CD14-positive monocyte (primary cell): ENCODE measurements at regions not wholly inside any gene's neighbourhood (a gene's known extent, or its start where the extent isn't known, plus 50 kb on each side); places are given as distances from the start of the nearest gene placed in this dataset.

Experiments used
- DNase-seq, 3 donors: peaks; one replicate each; pipeline ENCODE4 v3.0.0-alpha.2; 2011 to 2022
- H2AFZ ChIP-seq: 2 replicates; pipeline ENCODE4 v1.6.0; 2012; ENCODE audit warnings: mild to moderate bottlenecking, low read depth, low read length, inconsistent platforms; ENCODE audit not compliant: insufficient read depth, poor library complexity, severe bottlenecking
- H3K27ac ChIP-seq, 2 donors: 1 replicate in 1 of 2; 2 replicates in 1 of 2; pipeline ENCODE4 v1.5.1; 2012 to 2013; ENCODE audit warnings: low read length in 2 of 2, control low read depth in 1 of 2, inconsistent platforms in 1 of 2, low read depth in 1 of 2, mild to moderate bottlenecking in 1 of 2
- H3K27me3 ChIP-seq, 2 donors: one replicate each; pipeline versions ENCODE4 v1.6.0 to v1.6.1; 2011 to 2013; ENCODE audit warnings: low read length in 2 of 2; ENCODE audit not compliant: control insufficient read depth in 2 of 2, insufficient read depth in 2 of 2
- H3K36me3 ChIP-seq, 2 donors: replicated peaks in 1 of 2; 1 replicate in 1 of 2; 2 replicates in 1 of 2; pipeline versions ENCODE4 v1.5.1 to v1.6.1; 2012 to 2013; ENCODE audit warnings: low read length in 2 of 2, control low read depth in 1 of 2, inconsistent platforms in 1 of 2, mild to moderate bottlenecking in 1 of 2; ENCODE audit not compliant: insufficient read depth in 2 of 2, control insufficient read depth in 1 of 2
- H3K4me1 ChIP-seq, 2 donors: 1 replicate in 1 of 2; 2 replicates in 1 of 2; pipeline versions ENCODE4 v1.5.1 to v1.6.1; 2012 to 2013; ENCODE audit warnings: low read length in 2 of 2, control low read depth in 1 of 2, inconsistent platforms in 1 of 2, mild to moderate bottlenecking in 1 of 2, moderate library complexity in 1 of 2; ENCODE audit not compliant: insufficient read depth in 2 of 2, control insufficient read depth in 1 of 2
- H3K4me2 ChIP-seq: replicated peaks from 2 replicates; pipeline ENCODE3; 2012; ENCODE audit warnings: low read length, moderate library complexity, mild to moderate bottlenecking; ENCODE audit not compliant: poor library complexity, severe bottlenecking; ENCODE audit errors: extremely low read depth
- H3K4me3 ChIP-seq, 3 experiments: fragments of 200-600 bp in 1 of 3; sonication (generic) in 1 of 3; replicated peaks in 1 of 3; 1 replicate in 2 of 3; 2 replicates in 1 of 3; pipeline ENCODE4 v1.5.1; 2011 to 2013; ENCODE audit warnings: low read length in 3 of 3, mild to moderate bottlenecking in 3 of 3, control low read depth in 2 of 3, low read depth in 2 of 3, inconsistent platforms in 1 of 3, moderate library complexity in 1 of 3
- H3K79me2 ChIP-seq: 2 replicates; pipeline ENCODE4 v1.6.0; 2012; ENCODE audit warnings: mild to moderate bottlenecking, control low read depth, inconsistent platforms, low read length, moderate library complexity; ENCODE audit not compliant: insufficient read depth
- H3K9ac ChIP-seq: 2 replicates; pipeline ENCODE4 v1.6.0; 2017; ENCODE audit warnings: low read length, mild to moderate bottlenecking; ENCODE audit not compliant: insufficient read depth, poor library complexity, severe bottlenecking
- H3K9me3 ChIP-seq, 2 donors: replicated peaks in 1 of 2; 1 replicate in 1 of 2; 2 replicates in 1 of 2; pipeline versions ENCODE4 v1.5.1 to v1.6.1; 2012 to 2013; ENCODE audit warnings: low read length in 2 of 2, control low read depth in 1 of 2; ENCODE audit not compliant: control insufficient read depth in 1 of 2, insufficient read depth in 1 of 2
- H4K20me1 ChIP-seq: 2 replicates; pipeline ENCODE4 v1.6.0; 2012; ENCODE audit warnings: mild to moderate bottlenecking, low read length, control low read depth, moderate library complexity; ENCODE audit not compliant: insufficient read depth
- H3K27ac Mint-ChIP-seq, 7 donors: one replicate each; pipeline ENCODE4 v1.8.0; 2020; ENCODE audit warnings: mild to moderate bottlenecking in 7 of 7, mixed read lengths in 7 of 7, moderate library complexity in 6 of 7, inconsistent platforms in 2 of 7
- H3K27me3 Mint-ChIP-seq, 3 donors: one replicate each; pipeline ENCODE4 v1.8.0; 2021 to 2022; ENCODE audit warnings: low read depth in 3 of 3, mild to moderate bottlenecking in 3 of 3, mixed read lengths in 3 of 3, moderate library complexity in 3 of 3, inconsistent platforms in 1 of 3
- H3K36me3 Mint-ChIP-seq, 2 donors: one replicate each; pipeline ENCODE4 v1.8.0; 2020; ENCODE audit warnings: mixed read lengths in 2 of 2, inconsistent platforms in 1 of 2, mild to moderate bottlenecking in 1 of 2
- H3K4me1 Mint-ChIP-seq: one replicate; pipeline ENCODE4 v1.8.0; 2020; ENCODE audit warnings: mild to moderate bottlenecking, mixed read lengths
- H3K4me3 Mint-ChIP-seq, 2 donors: one replicate each; pipeline ENCODE4 v1.8.0; 2020; ENCODE audit warnings: mild to moderate bottlenecking in 2 of 2, mixed read lengths in 2 of 2, moderate library complexity in 1 of 2
- H3K9me3 Mint-ChIP-seq, 7 donors: one replicate each; pipeline ENCODE4 v1.8.0; 2020 to 2022; ENCODE audit warnings: mixed read lengths in 7 of 7, mild to moderate bottlenecking in 6 of 7, moderate library complexity in 6 of 7, inconsistent platforms in 2 of 7
- CTCF ChIP-seq: fragments of 200-600 bp; IDR thresholded peaks from one replicate; pipeline ENCODE4 v1.8.0; 2022; ENCODE audit warnings: antibody characterized with exemption, mild to moderate bottlenecking
- WGBS: methylation state at CpG from one replicate; pipeline ENCODE4 v1.1.5; 2013; ENCODE audit warnings: missing lambda C conversion rate; ENCODE audit not compliant: insufficient coverage; 5-methylcytosine and 5-hydroxymethylcytosine counted together
- intact Hi-C, 2 donors: fragments of 100-400 bp; cut with micrococcal nuclease; formaldehyde crosslinking; loops; one replicate each; pipeline versions ENCODE4 v1.15.0 to v1.15.1; 2023

- Histone ChIP-seq H3K4me3 (no peak overlapping the region), H3K4me2 (no peak overlapping the region), H3K79me2 (no peaks in the 10 kb centered on the region), H3K9me3 (peaks cover 0 to 1% of the 10 kb centered on the region in 2 donors), H3K36me3 (no peaks in the 10 kb centered on the region), H2AFZ (no peak overlapping the region), H4K20me1 (no peaks in the 10 kb centered on the region), H3K27me3 (no peaks in the 10 kb centered on the region), H3K27ac (no peak overlapping the region), H3K4me1 (no peaks in the 10 kb centered on the region), H3K9ac (no peak overlapping the region)
- TF ChIP-seq CTCF: no peak
- H3K4me1 Mint-ChIP-seq: no peaks in the 10 kb centered on the region
- 86% methylated on average over 12 of the region's 13 CpGs for WGBS
- intact Hi-C loops: no loop called here
- peaks cover 0 to 2% (median 2%) of the 10 kb centered on the region in 3 donors for H3K27me3 Mint-ChIP-seq
- H3K9me3 Mint-ChIP-seq: peaks cover 0 to 13% (median 2%) of the 10 kb centered on the region in 7 donors
- H3K4me3 Mint-ChIP-seq: no peak overlapping the region
- DNase-seq: no peak
- no peak overlapping the region for H3K27ac Mint-ChIP-seq
- no peaks in the 10 kb centered on the region for H3K36me3 Mint-ChIP-seq
These were observed 1508.9 kb downstream of the BRD1 start for GRCh38 chr22:48318575-48319320.

GRCh38 chr22:48318173-48318572 lies 1509.5 kb downstream of the BRD1 start:
- no peaks in the 10 kb centered on the region for H4K20me1 ChIP-seq
- no peak overlapping the region for H3K9ac ChIP-seq
- no peak for TF ChIP-seq CTCF
- Mint-ChIP-seq H3K9me3 (peaks cover 0 to 14% (median 2%) of the 10 kb centered on the region in 7 donors), H3K4me1 (no peaks in the 10 kb centered on the region), H3K27ac (no peak overlapping the region), H3K27me3 (peaks cover 0 to 2% (median 2%) of the 10 kb centered on the region in 3 donors), H3K4me3 (no peak overlapping the region), H3K36me3 (no peaks in the 10 kb centered on the region)
- no peak overlapping the region for H3K27ac ChIP-seq
- H3K79me2 ChIP-seq: no peaks in the 10 kb centered on the region
- H3K36me3 ChIP-seq: no peaks in the 10 kb centered on the region
- no peaks in the 10 kb centered on the region for H3K4me1 ChIP-seq
- intact Hi-C loops: no loop called here
- whole genome bisulfite sequencing: 55% methylated on average over 3 of the region's 6 CpGs
- H3K4me3 ChIP-seq: no peak overlapping the region
- no peaks in the 10 kb centered on the region for H3K9me3 ChIP-seq
- no peaks in the 10 kb centered on the region for H3K27me3 ChIP-seq
- DNase-seq: no peak
- H2AFZ ChIP-seq: no peak overlapping the region
- no peak overlapping the region for H3K4me2 ChIP-seq
